Fibroblast of mammary gland (primary cell): ENCODE measurements at regions not wholly inside any gene's neighbourhood (a gene's known extent, or its start where the extent isn't known, plus 50 kb on each side); places are given as distances from the start of the nearest gene placed in this dataset.

Source experiments
- DNase-seq: peaks from one replicate; pipeline ENCODE4 v3.0.0-alpha.2; 2010; ENCODE audit warnings: low read depth
- H3K4me3 ChIP-seq: 2 replicates; pipeline ENCODE4 v1.5.1; 2011; ENCODE audit warnings: low read depth, mild to moderate bottlenecking, low read length, moderate library complexity; ENCODE audit not compliant: control insufficient read depth
- CTCF ChIP-seq: conservative IDR thresholded peaks from 2 replicates; pipeline ENCODE4 v1.5.1; 2011; ENCODE audit warnings: low read depth, low read length, inconsistent platforms; ENCODE audit not compliant: control insufficient read depth, insufficient read depth

- no peak for TF ChIP-seq CTCF
- no peak for DNase-seq
- no peak overlapping the region for H3K4me3 ChIP-seq
These were observed 239.0 kb upstream of the STXBP5 start for GRCh38 chr6:146965110-146965689.

GRCh38 chr6:146968041-146968760, 236.0 kb upstream of the STXBP5 start:
- DNase-seq: peak; percentile 92
- TF ChIP-seq CTCF: no peak

DNA sequence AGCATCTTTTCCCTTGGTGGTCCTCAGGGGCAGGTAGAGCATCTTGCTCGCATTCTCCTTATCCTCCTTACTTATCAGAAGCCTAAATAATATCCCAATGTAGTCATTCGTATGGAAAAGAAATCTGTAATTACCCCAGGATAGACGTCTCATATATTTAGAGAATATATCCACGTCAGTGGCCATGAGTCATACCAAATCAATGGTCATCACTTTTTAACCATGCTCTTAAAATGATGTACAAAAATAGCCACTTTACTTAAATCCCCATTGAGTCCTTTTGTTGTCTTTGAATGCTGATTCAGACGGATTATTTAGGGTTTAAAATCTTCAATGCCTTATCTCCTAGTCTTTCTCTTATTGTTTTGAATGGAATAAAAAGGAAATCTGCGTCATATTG, 231.7 kb upstream of the STXBP5 start:
- DNase-seq: peak; percentile 26
- TF ChIP-seq CTCF: no peak
- no peak overlapping the region for H3K4me3 ChIP-seq

More at GRCh38 chr6:146968041-146968760, 236.0 kb upstream of the STXBP5 start:
- H3K4me3 ChIP-seq: no peak overlapping the region

DNA sequence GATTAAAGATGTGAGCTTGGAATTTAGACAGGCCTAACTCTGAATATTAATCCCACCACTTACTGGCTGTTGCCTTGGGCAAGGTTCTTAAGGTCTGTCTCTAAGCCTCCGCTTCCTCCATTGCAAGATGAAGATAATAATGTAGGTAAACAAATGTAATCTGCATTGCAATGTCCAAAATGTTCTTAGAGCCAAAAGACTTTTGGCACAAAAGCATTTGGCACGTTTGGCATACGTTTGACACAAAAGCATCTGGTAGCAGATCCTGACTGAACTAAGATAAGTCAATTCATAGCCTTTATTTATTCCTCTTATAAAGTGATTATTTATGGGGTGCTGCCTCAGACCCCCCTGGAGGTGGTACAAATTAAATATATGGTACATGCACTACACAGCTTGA, 229.9 kb upstream of the STXBP5 start:
- DNase-seq: no peak
- H3K4me3 ChIP-seq: no peak overlapping the region
- TF ChIP-seq CTCF: no peak

- no peak for TF ChIP-seq CTCF
- DNase-seq: no peak
- H3K4me3 ChIP-seq: no peak overlapping the region
These were observed 229.1 kb upstream of the STXBP5 start for GRCh38 chr6:146975093-146975492.

DNA sequence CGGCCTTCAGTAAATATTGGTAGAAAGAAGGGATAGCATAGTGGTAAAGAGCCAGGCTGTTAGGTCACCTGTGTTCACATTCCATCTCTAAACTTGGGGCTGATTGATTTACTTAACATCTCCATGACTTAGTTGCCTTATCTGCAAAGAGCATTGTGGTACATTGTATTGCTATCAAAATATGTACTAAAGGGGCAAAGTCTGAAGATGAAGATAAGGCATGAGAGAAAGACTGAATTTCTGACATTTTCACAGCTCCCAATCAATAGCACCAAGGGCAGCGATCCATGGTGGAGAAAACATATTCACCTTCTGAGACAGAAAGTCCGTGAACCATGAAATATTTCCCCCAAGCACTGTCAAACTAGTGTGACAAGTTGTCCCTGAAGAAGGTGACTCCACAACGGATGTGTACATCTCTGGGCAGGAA, 223.3 kb upstream of the STXBP5 start:
- no peak for TF ChIP-seq CTCF
- no peak overlapping the region for H3K4me3 ChIP-seq
- DNase-seq: no peak

DNA sequence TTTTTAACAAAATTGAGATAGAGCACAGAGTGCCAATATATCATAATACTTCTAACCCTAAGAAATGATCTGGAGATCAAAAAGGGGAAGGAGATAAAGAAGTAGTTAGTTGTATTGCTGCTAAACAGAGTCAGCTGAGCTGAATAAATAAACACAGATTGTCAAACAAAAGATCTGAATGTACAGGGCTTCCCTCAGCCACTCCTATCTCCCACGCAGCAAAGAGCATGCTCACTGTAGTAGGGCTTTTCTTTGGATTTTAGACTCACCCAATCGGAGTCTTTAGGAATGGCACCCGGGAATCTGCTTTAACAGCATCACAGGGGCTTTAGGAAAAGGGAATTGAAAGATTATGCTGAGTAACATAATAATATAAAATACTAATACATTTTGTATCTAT, 222.2 kb upstream of the STXBP5 start:
- no peak overlapping the region for H3K4me3 ChIP-seq
- no peak for DNase-seq

More for the DNA sequence above, 222.2 kb upstream of the STXBP5 start:
- TF ChIP-seq CTCF: no peak
